DMS153 (cell line): ENCODE measurements at regions not wholly inside any gene's neighbourhood (a gene's known extent, or its start where the extent isn't known, plus 50 kb on each side); places are given as distances from the start of the nearest gene placed in this dataset.
A peak's percentile ranks its signal among the peaks of the same experiment; 100 is the strongest.

Source experiments
- DNase-seq: peaks from one replicate; lab custom pipeline; 2025; lab: John Stamatoyannopoulos, UW

DNA sequence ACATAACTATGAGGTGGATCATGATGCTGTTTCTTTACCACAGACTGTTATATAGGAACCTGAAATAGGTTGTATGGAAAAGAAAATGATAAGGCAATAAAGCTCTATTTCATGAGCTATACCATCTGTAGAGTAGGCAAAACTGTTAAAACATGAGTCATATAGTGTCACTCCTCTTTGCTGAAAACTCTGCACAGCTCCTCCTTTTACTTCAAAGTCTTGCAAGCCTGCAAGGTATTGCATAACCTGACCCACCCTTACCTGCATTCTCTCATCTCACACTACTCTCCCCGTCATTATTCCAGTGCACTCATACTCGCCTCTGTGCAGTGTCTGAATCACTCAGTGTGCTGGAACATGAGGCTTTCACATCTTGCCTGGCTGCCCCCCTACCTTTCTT lies 790.1 kb downstream of the EFNA5 start:
- DNase-seq: no peak

DNA sequence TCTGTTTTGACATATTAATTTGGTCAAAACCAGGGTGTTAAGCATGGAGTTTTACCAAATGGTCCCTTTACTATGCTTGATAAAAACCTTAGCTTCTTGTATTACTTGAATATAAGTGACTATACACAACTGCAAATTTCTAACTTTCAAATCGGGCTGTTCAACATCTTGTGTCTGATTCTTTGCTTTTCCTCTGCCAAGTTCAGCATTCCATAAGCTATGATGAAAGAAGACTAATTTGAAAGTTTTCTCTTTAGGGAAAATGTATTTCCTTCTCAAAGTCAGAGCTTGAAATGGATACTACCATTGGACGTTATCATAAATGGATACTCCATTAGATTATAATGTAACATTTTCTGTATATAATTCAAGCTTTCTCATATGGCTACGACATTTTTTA lies 792.9 kb downstream of the EFNA5 start:
- DNase-seq: no peak

DNA sequence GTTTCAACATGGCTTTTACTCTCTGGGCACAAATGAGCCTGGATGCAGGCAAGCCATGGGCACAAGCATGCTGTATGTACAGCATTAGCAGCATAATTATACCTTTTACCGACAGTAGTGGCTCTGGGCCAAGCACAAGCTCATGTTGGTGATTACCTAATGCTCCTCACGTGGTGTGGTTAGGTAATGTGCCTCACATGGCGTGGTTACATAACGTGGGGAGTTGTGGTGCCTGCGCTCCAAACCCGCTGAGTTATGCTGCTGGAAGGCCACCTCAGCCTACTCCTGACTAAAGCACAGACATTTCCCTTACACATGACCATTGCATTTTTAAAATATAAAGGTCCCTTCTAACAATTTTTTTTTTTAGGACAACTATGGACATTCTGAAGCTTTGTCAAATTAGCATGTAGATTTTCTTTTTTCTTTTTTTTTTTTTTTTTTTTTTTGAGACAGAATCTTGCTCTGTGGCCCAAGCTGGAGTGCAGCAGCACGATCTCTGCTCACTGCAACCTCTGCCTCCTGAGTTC lies 794.0 kb downstream of the EFNA5 start:
- no peak for DNase-seq

GRCh38 chr5:106876298-106876622 lies 794.5 kb downstream of the EFNA5 start:
- no peak for DNase-seq

DNA sequence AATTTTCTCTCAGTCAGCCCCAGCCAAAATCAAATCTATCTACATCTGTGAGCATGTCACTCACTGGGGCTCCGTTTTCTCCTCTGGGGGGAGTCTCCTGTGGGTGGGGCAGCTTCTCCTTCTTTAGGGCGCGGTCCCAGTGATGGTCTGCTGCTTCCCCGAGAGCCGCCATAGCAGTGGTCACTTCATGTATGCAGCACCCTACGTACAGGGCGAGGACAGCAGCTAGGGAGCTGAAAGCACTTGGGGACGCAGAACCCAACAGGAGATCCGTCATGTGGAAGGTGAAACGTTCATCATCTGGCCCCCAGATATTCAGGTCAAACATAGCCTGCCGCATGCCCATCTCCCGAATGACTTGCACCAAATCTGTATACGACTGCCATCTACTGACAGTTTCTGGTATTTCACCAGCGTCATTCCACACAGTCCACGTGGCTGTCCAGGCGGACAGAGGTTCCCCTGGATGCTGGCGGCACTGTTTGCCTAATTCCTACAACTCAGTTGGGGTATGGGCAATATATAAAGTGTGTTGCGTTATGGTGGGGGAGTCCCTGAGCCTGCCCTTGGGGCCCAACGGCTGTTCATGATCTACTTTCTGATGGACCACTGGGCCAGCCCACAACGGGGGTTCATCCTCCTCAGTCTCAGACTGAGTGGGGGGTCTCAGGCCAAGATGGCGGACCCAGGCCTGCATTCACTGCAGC lies 795.0 kb downstream of the EFNA5 start:
- DNase-seq: no peak

GRCh38 chr5:106874974-106875373 lies 795.8 kb downstream of the EFNA5 start:
- no peak for DNase-seq

DNA sequence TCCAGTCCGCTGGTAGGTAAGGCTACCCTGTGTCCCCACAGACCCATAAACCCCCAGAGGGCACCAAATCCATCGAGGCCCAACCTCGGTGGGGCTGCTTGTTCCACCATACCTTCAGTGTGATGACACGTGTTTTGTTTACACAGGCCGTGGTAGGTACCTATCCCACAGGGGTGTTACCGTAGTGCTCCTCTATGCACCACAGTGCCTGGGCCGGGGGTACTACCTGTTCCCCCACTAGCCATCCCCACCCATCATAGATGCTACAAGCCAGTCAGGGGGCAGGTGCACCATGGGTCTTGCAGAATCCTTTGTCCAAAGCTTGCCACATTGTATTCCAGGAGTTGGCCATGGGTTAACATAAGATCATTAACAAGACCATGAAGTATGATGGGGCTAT lies 796.2 kb downstream of the EFNA5 start:
- no peak for DNase-seq

DNA sequence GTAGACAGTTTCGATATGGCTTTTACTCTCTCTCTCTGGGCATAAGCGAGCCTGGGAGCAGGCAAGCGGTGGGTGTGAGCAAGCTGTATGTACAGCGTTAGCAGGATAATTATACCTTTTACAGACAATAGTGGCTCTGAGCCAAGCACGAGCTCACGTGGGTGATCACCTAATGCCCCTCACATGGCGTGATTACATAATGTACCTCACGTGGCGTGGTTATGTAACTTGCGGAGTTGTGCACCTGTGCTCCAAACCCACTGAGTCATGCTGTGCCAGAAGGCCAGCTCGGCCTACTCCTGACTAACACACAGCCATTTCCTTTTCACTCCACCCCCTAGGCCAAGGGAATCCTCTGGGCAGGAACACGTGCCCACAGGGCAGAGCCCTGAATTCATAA lies 797.2 kb downstream of the EFNA5 start:
- peak; percentile 82 for DNase-seq

- no peak for DNase-seq
Observed at GRCh38 chr5:106865279-106865678, 805.5 kb downstream of the EFNA5 start.

DNA sequence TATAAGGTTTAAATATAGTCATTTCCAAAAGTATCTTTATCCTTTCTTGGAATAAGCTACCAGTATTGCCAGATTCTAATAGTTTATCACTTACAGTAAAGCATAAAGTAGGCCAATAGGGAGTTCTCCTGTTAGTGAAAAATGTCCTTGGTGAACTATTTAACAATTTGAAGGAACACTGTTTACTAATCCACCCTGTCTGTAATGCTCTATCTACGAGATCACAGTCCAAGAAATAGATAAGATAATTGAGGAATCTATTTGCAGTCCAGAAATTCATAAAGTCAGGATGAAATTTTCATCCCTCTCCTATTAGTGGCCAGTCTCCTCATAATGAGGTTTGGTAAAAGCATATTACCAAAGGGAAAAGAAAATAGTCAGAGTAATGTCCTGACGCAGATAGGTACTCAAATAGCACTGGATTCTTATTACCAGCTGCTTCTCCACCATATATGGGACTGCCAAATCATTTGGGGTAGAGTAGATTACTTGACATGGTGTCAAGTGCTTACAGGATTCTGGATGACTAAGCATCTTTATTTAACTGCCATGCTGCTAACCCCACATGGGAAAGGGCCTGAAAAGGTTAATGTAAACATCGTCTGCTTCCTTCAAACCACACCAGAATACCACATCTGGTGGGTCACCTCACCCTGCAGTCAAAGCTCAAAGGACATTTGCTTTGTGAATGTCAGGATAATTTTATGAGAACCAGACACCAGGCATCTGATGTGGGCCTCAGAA lies 808.1 kb downstream of the EFNA5 start:
- DNase-seq: peak; percentile 36

DNA sequence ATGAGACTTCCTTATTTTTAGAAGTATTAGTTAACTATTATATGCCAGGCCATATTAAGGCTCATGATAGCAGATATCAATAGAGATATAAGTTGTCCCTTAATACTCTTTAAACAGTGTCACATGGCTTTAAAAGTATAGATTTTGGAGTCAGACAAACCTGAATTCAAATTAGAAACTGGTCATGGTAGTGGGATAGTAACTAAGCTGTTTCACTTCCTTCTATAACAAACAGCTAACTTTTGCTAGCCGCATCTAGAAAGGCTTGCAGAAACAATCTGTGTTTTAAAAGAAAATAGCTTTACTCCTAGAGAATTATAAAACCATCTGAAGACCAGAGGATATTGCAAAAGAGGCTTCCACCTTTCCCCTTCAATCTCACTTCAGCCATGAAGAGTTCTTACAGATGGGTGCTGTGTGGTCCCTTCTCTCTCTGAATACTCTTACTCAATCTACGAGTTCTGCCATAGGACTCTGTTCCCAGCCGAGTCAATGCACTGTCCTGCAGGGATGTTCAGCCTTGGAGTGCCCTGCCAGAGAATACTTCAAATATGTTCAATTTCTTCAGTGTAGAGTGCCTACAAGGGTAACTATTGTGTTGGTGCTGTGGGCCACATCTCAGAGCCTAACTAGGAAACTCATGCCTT lies 810.2 kb downstream of the EFNA5 start:
- no peak for DNase-seq

- DNase-seq: no peak
Observed at GRCh38 chr5:106858616-106859015, 812.1 kb downstream of the EFNA5 start.

DNA sequence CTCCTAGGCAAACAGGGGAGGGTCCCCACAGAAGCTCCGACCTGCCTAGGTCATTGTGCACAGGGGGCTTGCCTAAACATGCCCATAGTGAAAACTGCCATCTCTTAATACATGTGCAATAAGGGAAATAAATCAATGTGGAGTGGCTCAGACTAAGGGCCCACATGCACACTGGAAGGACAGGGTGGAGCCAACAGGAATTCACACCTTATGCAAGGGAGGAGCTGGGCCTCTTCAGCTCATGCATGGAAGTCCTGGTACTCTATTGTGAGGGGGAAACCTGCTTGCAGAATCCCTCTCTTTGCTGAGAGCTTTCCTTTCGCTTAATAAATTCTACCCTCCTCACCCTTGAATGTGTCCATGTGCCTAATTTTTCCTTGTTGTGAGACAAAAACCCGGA lies 815.8 kb downstream of the EFNA5 start:
- DNase-seq: no peak

DNA sequence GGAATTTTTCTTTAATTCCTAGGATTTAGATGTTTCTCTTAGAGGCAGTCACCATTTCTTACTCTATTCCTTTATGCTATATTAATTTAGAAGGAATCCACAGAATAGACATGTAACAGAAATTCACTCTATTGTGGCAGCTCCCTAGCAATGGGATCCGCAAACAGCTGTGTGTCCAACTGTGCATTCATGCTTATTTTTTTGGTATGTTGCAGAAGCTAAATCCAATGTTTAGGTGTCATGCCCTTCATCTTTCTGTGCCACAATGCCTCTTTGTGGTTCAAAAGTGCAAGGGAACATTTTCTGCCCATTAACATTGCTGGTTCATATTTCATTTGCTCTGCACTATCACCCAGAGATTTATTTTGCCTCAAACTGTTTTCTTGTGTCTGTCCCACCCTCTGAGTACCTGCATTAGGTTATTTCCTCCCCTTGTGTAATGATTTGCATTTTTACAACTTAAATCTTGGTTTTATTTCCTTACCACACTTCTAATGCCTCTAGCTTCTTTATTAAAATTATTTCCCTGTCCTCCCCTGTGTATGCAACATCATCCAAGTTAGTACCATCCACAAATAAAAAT lies 816.5 kb downstream of the EFNA5 start:
- DNase-seq: no peak

DNA sequence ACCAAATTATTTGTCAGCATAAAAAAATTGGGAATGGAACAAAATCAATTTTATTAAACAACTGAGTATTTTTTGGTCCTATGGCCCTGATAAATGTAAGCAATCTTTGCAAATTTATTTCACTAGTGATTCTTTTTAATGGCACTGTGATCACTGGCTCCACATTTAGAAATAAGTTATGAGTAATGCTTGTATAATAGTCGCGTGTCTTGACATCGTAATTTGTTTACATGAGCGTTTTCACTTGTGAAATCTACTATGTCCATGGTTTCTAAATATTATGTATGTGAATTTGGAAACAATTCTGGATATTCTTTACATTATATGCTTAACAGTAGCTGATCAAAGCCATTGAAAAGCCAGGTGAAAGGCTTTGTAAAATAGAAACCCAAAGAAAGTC lies 817.5 kb downstream of the EFNA5 start:
- DNase-seq: no peak

DNA sequence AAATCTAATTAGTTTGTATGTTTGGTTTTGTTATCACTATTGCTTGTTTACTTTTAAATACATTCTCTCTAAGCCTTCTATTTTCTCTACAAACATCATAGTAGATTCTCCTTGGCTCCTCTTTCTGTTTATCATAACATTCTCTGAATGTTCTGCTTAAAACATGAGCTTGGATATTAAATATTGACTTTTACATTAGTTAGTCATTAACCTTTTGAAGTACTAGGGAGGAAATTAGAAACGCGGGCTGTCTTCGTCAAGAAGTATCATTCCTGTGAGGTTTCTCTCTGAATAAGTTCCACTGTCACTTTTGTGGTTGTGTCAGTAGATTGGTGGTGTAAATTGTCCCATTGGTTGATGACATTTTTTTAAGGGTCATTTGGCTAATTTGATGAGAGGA lies 821.5 kb downstream of the EFNA5 start:
- no peak for DNase-seq

DNA sequence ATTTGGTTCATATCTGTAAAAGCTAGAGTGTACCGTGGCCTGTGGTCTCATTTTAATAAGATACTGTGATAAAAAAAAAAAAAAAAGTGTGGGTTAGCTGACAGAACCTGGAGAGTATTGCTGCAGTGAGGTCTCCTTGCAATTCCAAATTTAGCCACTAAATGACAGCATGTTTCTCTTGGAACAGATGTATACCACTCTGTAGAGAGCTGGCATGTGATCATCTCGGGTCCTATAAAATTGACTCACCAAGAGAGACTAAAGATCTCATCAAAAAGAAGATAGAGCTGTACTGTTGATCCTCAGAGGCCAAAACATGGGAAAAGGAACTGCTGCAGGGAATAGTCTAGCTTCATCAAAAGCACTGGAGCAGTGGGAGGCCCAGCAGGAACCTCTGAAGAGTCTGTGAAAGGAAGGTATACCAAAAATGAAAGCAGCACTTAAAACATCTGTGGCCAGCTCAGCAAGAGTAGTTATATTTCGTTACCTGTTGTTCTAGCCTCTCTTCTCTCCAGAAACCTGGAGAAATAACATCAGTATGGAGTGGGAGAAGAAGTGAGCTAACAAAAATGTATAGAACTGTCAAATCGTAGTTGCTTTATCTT lies 826.8 kb downstream of the EFNA5 start:
- DNase-seq: no peak

GRCh38 chr5:106833517-106833916 lies 837.2 kb downstream of the EFNA5 start:
- no peak for DNase-seq

- DNase-seq: no peak
Observed at GRCh38 chr5:106827061-106827460, 843.7 kb downstream of the EFNA5 start.

- DNase-seq: no peak
Observed at GRCh38 chr5:106825374-106825773, 845.4 kb downstream of the EFNA5 start.

- DNase-seq: no peak
Observed at GRCh38 chr5:106822851-106823250, 847.9 kb downstream of the EFNA5 start.

DNA sequence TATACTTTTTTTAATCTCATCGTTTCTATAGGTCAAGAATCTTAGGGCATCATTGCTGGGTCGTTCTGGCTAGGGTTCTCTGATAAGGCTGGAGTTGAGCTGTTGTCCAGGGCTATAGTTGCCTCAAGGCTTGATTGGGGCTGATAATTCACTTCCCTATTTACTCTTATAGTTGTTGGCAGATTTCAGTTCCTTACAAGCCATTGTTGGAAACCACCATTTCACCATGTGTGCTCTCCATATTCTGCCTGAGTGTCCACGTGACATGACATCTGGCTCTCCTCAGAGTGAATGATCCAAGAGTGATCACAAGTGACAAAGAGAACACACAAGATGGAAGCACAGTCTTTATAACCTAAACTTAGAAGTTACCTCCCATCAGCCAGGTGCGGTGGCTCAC lies 852.2 kb downstream of the EFNA5 start:
- DNase-seq: no peak
